K562 (cell line): ENCODE measurements at regions not wholly inside any gene's neighbourhood (a gene's known extent, or its start where the extent isn't known, plus 50 kb on each side); places are given as distances from the start of the nearest gene placed in this dataset.

Experiments used
- CEBPG ChIP-seq, 3 experiments: fragments of 200-800 bp in 1 of 3; sonication (Bioruptor generic) in 1 of 3; sonication (generic) in 1 of 3; formaldehyde crosslinking in 1 of 3; IDR thresholded peaks in 2 of 3; conservative IDR thresholded peaks in 1 of 3; 2 replicates each; pipeline versions ENCODE4 v1.6.1 to v1.8.0; 2016 to 2022; ENCODE audit warnings: missing compliant biosample characterization in 2 of 3, missing genetic modification characterization in 2 of 3, mild to moderate bottlenecking in 1 of 3, missing genetic modification reagents in 1 of 3
- ELF1 ChIP-seq: fragments of 200-800 bp; sonication (Bioruptor generic); IDR thresholded peaks from 2 replicates; pipeline ENCODE4 v1.6.1; 2016; ENCODE audit warnings: missing genetic modification characterization, missing compliant biosample characterization
- ETS1 ChIP-seq: conservative IDR thresholded peaks from 2 replicates; pipeline ENCODE4 v1.6.1; 2011; ENCODE audit warnings: low read depth, mild to moderate bottlenecking, low read length; ENCODE audit not compliant: control insufficient read depth
- EZH2 ChIP-seq: IDR thresholded peaks from 2 replicates; pipeline ENCODE4 v1.6.1; 2012; ENCODE audit warnings: low read depth, mild to moderate bottlenecking, inconsistent platforms, low read length, borderline replicate concordance
- RAD21 ChIP-seq, 2 experiments: fragments of 250-450 bp in 1 of 2; fragments of 450-650 bp in 1 of 2; sonication (Bioruptor Pico) in 1 of 2; formaldehyde crosslinking in 1 of 2; IDR thresholded peaks in 1 of 2; conservative IDR thresholded peaks in 1 of 2; 2 replicates each; pipeline versions ENCODE4 v1.4.0 to v1.8.0; 2020 to 2022; ENCODE audit warnings: mild to moderate bottlenecking in 2 of 2, moderate library complexity in 1 of 2
- XRCC5 ChIP-seq: fragments of 200-400 bp; formaldehyde crosslinking; IDR thresholded peaks from 2 replicates; pipeline ENCODE4 v1.6.1; 2017; ENCODE audit warnings: low read depth, mild to moderate bottlenecking, low read length
- ZNF282 ChIP-seq: sonication (generic); formaldehyde crosslinking; IDR thresholded peaks from 2 replicates; pipeline ENCODE4 v1.8.1; 2023; ENCODE audit warnings: missing genetic modification reagents
- ZNF431 ChIP-seq: sonication (generic); formaldehyde crosslinking; IDR thresholded peaks from 2 replicates; pipeline ENCODE4 v1.8.0; 2022; ENCODE audit warnings: mild to moderate bottlenecking, missing genetic modification reagents

GRCh38 chr17:27404676-27405075, 51.6 kb upstream of the KSR1 start:
- no peak for TF ChIP-seq EZH2
- no peak for TF ChIP-seq ETS1
- no peak for TF ChIP-seq RAD21 (CRISPR knock-in tag; conservative IDR thresholded peaks at IDR 0.05 in 1 of 2, IDR thresholded peaks at IDR 0.05 in 1 of 2)
- no peak for TF ChIP-seq ZNF431 (CRISPR knock-in tag)
- no peak for TF ChIP-seq ZNF282
- TF ChIP-seq ELF1 (tag), result no peak
- TF ChIP-seq CEBPG (CRISPR knock-in tag; IDR thresholded peaks at IDR 0.05), result no peak
- no peak for TF ChIP-seq CEBPG (tag; conservative IDR thresholded peaks at IDR 0.05 in 1 of 2, IDR thresholded peaks at IDR 0.05 in 1 of 2)
- no peak for TF ChIP-seq XRCC5
